ENCODE measurements at regions not wholly inside any gene's neighbourhood (a gene's known extent, or its start where the extent isn't known, plus 50 kb on each side); places are given as distances from the start of the nearest gene placed in this dataset.

- TF ChIP-seq REST (IDR thresholded peaks at IDR 0.05; ENCODE audit: unreplicated experiment) (no peak), ZNF114 (CRISPR knock-in tag; IDR thresholded peaks at IDR 0.05) (no peak), ETS1 (IDR thresholded peaks at IDR 0.05) (no peak), JUNB (IDR thresholded peaks at IDR 0.05; ENCODE audit: unreplicated experiment) (no peak), NANOG (IDR thresholded peaks at IDR 0.05; ENCODE audit: borderline replicate concordance) (no peak)
Observed at GRCh38 chr6:113750151-113750855, 106.8 kb upstream of the MARCKS start (continued).

- no peaks in the 10 kb centered on the region for H3K27me3 ChIP-seq (ENCODE audit: insufficient read depth)
- no peak for TF ChIP-seq POLR2AphosphoS5 (IDR thresholded peaks at IDR 0.05; ENCODE audit: low read depth)
- TF ChIP-seq ZNF331 (CRISPR knock-in tag; IDR thresholded peaks at IDR 0.05; ENCODE audit: low read depth), result no peak
- no peak for TF ChIP-seq ETS1 (IDR thresholded peaks at IDR 0.05)
- no peak for TF ChIP-seq JUNB (IDR thresholded peaks at IDR 0.05; ENCODE audit: unreplicated experiment)
- no peak for TF ChIP-seq CTCF (conservative IDR thresholded peaks at IDR 0.05; ENCODE audit: low read depth in 2 of 2)
- TF ChIP-seq, protein P1, sequence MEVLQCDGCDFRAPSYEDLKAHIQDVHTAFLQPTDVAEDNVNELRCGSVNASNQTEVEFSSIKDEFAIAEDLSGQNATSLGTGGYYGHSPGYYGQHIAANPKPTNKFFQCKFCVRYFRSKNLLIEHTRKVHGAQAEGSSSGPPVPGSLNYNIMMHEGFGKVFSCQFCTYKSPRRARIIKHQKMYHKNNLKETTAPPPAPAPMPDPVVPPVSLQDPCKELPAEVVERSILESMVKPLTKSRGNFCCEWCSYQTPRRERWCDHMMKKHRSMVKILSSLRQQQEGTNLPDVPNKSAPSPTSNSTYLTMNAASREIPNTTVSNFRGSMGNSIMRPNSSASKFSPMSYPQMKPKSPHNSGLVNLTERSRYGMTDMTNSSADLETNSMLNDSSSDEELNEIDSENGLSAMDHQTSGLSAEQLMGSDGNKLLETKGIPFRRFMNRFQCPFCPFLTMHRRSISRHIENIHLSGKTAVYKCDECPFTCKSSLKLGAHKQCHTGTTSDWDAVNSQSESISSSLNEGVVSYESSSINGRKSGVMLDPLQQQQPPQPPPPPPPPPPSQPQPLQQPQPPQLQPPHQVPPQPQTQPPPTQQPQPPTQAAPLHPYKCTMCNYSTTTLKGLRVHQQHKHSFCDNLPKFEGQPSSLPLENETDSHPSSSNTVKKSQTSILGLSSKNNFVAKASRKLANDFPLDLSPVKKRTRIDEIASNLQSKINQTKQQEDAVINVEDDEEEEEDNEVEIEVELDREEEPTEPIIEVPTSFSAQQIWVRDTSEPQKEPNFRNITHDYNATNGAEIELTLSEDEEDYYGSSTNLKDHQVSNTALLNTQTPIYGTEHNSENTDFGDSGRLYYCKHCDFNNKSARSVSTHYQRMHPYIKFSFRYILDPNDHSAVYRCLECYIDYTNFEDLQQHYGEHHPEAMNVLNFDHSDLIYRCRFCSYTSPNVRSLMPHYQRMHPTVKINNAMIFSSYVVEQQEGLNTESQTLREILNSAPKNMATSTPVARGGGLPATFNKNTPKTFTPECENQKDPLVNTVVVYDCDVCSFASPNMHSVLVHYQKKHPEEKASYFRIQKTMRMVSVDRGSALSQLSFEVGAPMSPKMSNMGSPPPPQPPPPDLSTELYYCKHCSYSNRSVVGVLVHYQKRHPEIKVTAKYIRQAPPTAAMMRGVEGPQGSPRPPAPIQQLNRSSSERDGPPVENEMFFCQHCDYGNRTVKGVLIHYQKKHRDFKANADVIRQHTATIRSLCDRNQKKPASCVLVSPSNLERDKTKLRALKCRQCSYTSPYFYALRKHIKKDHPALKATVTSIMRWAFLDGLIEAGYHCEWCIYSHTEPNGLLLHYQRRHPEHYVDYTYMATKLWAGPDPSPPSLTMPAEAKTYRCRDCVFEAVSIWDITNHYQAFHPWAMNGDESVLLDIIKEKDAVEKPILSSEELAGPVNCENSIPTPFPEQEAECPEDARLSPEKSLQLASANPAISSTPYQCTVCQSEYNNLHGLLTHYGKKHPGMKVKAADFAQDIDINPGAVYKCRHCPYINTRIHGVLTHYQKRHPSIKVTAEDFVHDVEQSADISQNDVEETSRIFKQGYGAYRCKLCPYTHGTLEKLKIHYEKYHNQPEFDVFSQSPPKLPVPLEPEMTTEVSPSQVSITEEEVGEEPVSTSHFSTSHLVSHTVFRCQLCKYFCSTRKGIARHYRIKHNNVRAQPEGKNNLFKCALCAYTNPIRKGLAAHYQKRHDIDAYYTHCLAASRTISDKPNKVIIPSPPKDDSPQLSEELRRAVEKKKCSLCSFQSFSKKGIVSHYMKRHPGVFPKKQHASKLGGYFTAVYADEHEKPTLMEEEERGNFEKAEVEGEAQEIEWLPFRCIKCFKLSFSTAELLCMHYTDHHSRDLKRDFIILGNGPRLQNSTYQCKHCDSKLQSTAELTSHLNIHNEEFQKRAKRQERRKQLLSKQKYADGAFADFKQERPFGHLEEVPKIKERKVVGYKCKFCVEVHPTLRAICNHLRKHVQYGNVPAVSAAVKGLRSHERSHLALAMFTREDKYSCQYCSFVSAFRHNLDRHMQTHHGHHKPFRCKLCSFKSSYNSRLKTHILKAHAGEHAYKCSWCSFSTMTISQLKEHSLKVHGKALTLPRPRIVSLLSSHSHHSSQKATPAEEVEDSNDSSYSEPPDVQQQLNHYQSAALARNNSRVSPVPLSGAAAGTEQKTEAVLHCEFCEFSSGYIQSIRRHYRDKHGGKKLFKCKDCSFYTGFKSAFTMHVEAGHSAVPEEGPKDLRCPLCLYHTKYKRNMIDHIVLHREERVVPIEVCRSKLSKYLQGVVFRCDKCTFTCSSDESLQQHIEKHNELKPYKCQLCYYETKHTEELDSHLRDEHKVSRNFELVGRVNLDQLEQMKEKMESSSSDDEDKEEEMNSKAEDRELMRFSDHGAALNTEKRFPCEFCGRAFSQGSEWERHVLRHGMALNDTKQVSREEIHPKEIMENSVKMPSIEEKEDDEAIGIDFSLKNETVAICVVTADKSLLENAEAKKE (CRISPR knock-in tag; IDR thresholded peaks at IDR 0.05), result no peak
Observed at GRCh38 chr6:113754291-113754690, 102.9 kb upstream of the MARCKS start.

More at GRCh38 chr6:113754291-113754690, 102.9 kb upstream of the MARCKS start:
- Histone ChIP-seq H3K4me1 (ENCODE audit: insufficient read depth) (no peaks in the 10 kb centered on the region), H3K4me2 (no peak overlapping the region), H3K9me2 (ENCODE audit: insufficient read depth) (no peaks in the 10 kb centered on the region; the same call in 1 of the 2 replicates), H3K36me3 (ENCODE audit: insufficient read depth) (no peaks in the 10 kb centered on the region), H3F3A (replicated peaks; ENCODE audit: low read depth) (no peaks in the 10 kb centered on the region), H2AFZ (no peak overlapping the region), H3K4me3 (no peak overlapping the region), H3K27ac (ENCODE audit: low read depth) (no peak overlapping the region), H4K20me1 (replicated peaks; ENCODE audit: insufficient read depth) (no peaks in the 10 kb centered on the region), H3K79me2 (replicated peaks; ENCODE audit: insufficient read depth) (no peaks in the 10 kb centered on the region)
- H3K27me3 Mint-ChIP-seq (ENCODE audit: insufficient read depth, low read depth, poor library complexity), result peaks cover 4% of the 10 kb centered on the region
- H3K4me1 Mint-ChIP-seq, result no peaks in the 10 kb centered on the region
- H3K4me3 Mint-ChIP-seq, result no peak overlapping the region
- ATAC-seq (no peak), DNase-seq (ENCODE audit: low spot score) (no peak)
- no peaks in the 10 kb centered on the region for H3K36me3 Mint-ChIP-seq (ENCODE audit: low read depth)
- no peaks in the 10 kb centered on the region; the same call in 2 of the 3 replicates for H3K9me3 Mint-ChIP-seq
- H3K27ac Mint-ChIP-seq, result no peak overlapping the region
